GM11168 (cell line): ENCODE measurements at regions not wholly inside any gene's neighbourhood (a gene's known extent, or its start where the extent isn't known, plus 50 kb on each side); places are given as distances from the start of the nearest gene placed in this dataset.
"Not testable (repeated sequence)": the region's sequence is repeated elsewhere in the genome, so short reads cannot be mapped to it uniquely, and the experiment has no call there.

Source experiments
- in situ Hi-C: fragments of 300-500 bp; cut with MboI; formaldehyde crosslinking; loops from one replicate; pipeline ENCODE4 v1.12.0; 2022; ENCODE audit warnings: low sequenced_read_pairs; ENCODE audit not compliant: unreplicated experiment

- in situ Hi-C loops: no loop called here
Measured at GRCh38 chr9:91017245-91017644, 215.6 kb downstream of the SYK start.

GRCh38 chr9:91019871-91020270, 218.3 kb downstream of the SYK start:
- in situ Hi-C loops: not testable (repeated sequence)

- in situ Hi-C loops: not testable (repeated sequence)
Measured at GRCh38 chr9:91021656-91022055, 220.0 kb downstream of the SYK start.

- in situ Hi-C loops: no loop called here
Measured at GRCh38 chr9:91023741-91024140, 222.1 kb downstream of the SYK start.

GRCh38 chr9:91024841-91025240, 223.2 kb downstream of the SYK start:
- in situ Hi-C loops: no loop called here

- in situ Hi-C loops: no loop called here
Measured at GRCh38 chr9:91025856-91026255, 224.2 kb downstream of the SYK start.

GRCh38 chr9:91026266-91026665, 224.6 kb downstream of the SYK start:
- in situ Hi-C loops: no loop called here

- in situ Hi-C loops: no loop called here
Measured at GRCh38 chr9:91027005-91027404, 225.4 kb downstream of the SYK start.

- in situ Hi-C loops: no loop called here
Measured at GRCh38 chr9:91028166-91028827, 226.7 kb downstream of the SYK start.

GRCh38 chr9:91029650-91030361, 228.2 kb downstream of the SYK start:
- in situ Hi-C loops: no loop called here

- in situ Hi-C loops: no loop called here
Measured at GRCh38 chr9:91032121-91032531, 230.5 kb downstream of the SYK start.

- in situ Hi-C loops: no loop called here
Measured at GRCh38 chr9:91033270-91033669, 231.7 kb downstream of the SYK start.

- in situ Hi-C loops: no loop called here
Measured at GRCh38 chr9:91033797-91034196, 232.2 kb downstream of the SYK start.

GRCh38 chr9:91034521-91034920, 232.9 kb downstream of the SYK start:
- in situ Hi-C loops: no loop called here

- in situ Hi-C loops: no loop called here
Measured at GRCh38 chr9:91034976-91035824, 233.6 kb downstream of the SYK start.

- in situ Hi-C loops: no loop called here
Measured at GRCh38 chr9:91035825-91036208, 234.2 kb downstream of the SYK start.

GRCh38 chr9:91036356-91036755, 234.7 kb downstream of the SYK start:
- in situ Hi-C loops: no loop called here

- in situ Hi-C loops: no loop called here
Measured at GRCh38 chr9:91036826-91037510, 235.3 kb downstream of the SYK start.

GRCh38 chr9:91037511-91038482, 236.2 kb downstream of the SYK start:
- in situ Hi-C loops: no loop called here
